Skeletal muscle cell (primary cell): ENCODE measurements at regions not wholly inside any gene's neighbourhood (a gene's known extent, or its start where the extent isn't known, plus 50 kb on each side); places are given as distances from the start of the nearest gene placed in this dataset.
A peak's percentile ranks its signal among the peaks of the same experiment; 100 is the strongest.

Source experiments
- DNase-seq: peaks from one replicate; pipeline ENCODE4 v3.0.0-alpha.2; 2010; ENCODE audit warnings: low read depth
- H3K4me3 ChIP-seq: 2 replicates; pipeline ENCODE4 v1.5.1; 2011; ENCODE audit warnings: low read depth, mild to moderate bottlenecking, control low read depth, low read length, moderate library complexity

- peak overlapping the region; percentile 49 for H3K4me3 ChIP-seq
- peak; percentile 7 for DNase-seq
These were observed 296.8 kb downstream of the PARP8 start for GRCh38 chr5:50962934-50963872.

DNA sequence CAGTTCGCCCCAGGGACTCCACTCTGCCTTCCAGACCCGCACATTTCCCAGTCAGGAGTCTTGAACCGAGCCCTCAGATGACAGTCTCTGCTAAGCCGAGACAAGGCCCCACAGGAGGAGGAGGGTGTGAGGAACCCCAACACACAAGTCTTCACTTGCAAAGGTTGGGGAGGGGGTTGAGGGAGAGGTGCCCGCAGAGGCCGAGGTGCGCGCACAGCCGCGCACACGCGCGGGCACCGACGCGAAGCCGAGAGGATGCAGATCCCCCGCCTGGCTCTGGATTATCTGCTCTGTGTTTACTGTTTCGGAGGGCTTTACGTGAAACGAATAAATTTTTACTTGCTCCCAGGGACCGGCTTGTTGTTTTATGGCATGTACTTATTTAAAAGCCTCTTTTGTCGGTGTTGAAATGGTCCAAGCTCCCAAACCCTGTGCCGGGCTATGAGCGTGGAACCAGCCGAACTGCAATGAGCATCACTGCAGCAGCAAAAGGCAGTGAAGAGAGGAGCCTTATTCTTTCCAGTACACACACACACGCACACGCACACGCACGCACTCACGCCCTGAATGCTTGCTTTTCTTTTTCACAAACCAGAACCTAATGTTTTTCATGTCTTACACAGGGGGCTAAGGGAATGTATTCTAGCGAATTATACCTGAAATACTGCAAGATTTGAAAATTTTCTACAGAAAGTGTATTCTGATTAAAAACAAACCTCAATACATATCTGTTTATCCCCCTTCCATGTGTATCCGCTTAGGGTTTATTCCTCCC lies 297.7 kb downstream of the PARP8 start:
- H3K4me3 ChIP-seq, result no peak overlapping the region
- DNase-seq, result no peak

DNA sequence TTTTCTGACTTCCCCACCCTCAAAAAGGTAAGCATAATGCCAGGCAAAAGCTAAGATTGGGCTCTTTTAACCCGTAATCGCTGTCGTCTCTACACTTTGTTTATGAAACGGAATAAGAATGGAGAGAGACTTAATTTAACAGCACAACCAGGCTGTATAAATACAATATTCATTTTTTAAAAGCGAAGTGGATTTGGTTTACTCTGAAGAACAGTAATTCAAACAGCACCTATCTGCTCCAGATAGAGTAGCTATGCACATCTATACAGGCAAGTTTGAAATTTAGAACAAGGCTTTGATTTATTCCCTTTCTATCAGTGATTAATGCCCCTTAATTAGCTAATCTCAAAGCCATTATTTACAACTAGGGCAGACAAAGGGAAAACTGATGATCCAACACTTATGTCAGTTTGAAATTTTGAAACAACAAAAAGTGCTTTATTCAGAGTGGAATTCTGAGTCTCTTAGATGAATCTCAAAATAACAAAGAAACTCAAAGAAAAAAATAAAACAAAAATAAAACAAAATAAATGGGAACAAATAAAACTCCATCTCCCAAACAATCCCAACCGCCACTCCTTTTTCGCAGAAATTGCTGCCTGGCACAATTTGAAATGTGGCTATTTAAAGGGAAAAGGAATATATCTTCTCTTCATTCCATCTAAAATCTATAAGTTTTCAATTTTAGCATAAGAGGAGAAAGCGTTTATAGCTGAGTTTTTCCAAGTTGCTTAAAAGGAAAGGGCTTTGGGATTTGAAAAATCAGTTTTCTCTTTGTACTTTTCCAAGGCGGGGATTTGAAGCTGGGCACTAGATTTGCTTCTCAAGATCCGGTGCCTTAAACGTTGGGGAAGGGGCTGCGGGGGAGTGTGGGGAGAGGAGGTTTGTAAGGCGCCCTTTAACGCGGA lies 298.6 kb downstream of the PARP8 start:
- no peak overlapping the region for H3K4me3 ChIP-seq

GRCh38 chr5:50965654-50966375 lies 299.4 kb downstream of the PARP8 start:
- DNase-seq, result no peak
- no peak overlapping the region for H3K4me3 ChIP-seq

More for the DNA sequence above, 298.6 kb downstream of the PARP8 start:
- no peak for DNase-seq

DNA sequence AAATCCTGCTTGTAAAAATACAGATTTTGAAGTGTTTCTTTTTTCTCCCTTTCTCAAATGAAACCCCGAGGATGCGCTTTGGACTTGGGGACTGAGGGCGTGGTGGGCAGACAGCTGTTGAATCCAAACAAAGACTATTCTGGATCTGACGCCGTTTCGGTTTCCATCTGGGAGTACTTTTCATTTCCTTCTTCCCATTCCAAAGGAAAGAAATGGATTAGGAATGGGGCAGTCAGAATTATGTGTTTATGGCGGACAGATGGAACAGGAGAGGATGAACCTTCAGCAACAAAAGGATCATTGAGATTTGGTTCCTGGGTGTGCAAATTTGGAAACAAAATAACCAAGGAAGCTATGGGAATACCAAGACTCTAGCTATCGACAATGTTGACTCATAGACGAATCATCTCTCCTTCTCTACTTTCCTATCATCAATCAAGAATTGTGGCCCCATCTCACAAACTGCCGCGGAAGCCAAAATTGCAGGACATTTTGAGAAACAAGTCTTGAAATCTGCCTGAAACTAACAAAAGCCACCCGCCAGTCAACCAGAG lies 300.6 kb downstream of the PARP8 start:
- DNase-seq, result no peak
- H3K4me3 ChIP-seq, result no peak overlapping the region

- no peak for DNase-seq
- H3K4me3 ChIP-seq, result peak overlapping the region; percentile 10
These were observed 301.3 kb downstream of the PARP8 start for GRCh38 chr5:50967563-50968355.

- no peak for DNase-seq
- peak overlapping the region; percentile 22 for H3K4me3 ChIP-seq
These were observed 302.1 kb downstream of the PARP8 start for GRCh38 chr5:50968356-50969149.

- H3K4me3 ChIP-seq, result peak overlapping the region; percentile 22
- no peak for DNase-seq
These were observed 303.0 kb downstream of the PARP8 start for GRCh38 chr5:50969151-50970031.

- no peak overlapping the region for H3K4me3 ChIP-seq
- no peak for DNase-seq
These were observed 309.4 kb downstream of the PARP8 start for GRCh38 chr5:50975840-50976239.

- DNase-seq, result no peak
- H3K4me3 ChIP-seq, result no peak overlapping the region
These were observed 312.5 kb downstream of the PARP8 start for GRCh38 chr5:50978924-50979323.

DNA sequence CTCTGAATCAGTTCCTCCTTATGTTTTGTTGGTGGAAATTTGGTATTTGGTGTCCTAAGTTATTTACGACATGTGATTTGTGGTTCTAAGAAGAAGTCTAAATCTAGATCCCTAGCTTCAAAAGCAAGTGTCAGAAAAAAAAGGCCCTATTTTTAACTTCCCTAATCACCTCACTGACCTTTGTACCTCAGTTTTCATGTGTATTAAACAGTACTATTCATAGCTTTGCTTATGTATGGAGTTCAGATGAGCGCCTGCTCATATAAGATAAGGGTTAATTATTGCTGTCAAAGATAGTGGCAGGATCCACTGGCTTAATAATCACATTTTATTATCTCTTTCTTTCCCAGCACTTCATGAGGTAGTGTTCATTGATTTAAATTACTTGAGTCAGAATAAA lies 318.2 kb downstream of the PARP8 start:
- DNase-seq, result no peak
- H3K4me3 ChIP-seq, result no peak overlapping the region

DNA sequence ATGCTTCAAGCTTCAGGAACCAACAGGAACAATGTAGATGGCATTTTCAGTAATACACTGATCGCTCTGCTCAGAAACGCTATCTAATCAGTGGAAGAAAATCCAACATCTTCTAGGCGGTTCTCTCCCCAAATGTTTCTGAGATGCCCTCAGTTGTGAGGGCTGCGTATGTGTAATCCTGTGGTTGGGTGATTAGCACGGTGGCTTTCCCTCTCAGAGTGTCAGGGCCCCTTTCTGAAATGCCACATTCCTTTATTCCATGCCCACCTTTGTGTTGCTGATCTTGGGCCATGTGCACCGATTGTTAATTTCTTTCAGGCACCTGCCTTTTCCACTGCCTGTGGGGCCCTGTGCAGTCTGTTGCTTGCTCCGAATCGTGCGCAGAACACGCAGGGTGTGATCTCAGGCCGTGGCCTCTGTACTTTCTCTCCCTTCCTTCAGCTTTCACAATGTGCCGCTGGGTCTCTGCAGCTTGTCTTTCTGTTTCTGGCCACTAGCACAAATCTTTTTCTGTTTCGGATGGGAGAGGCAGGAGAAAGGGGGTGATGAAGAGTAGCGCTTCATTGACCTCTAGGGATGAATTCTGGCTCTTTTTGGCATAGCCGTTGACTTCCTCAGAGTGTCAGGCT lies 324.0 kb downstream of the PARP8 start:
- DNase-seq, result no peak
- no peak overlapping the region for H3K4me3 ChIP-seq

- H3K4me3 ChIP-seq, result no peak overlapping the region
- DNase-seq, result no peak
These were observed 329.0 kb downstream of the PARP8 start for GRCh38 chr5:50995285-50995942.

GRCh38 chr5:51001227-51001923 lies 334.9 kb downstream of the PARP8 start:
- no peak overlapping the region for H3K4me3 ChIP-seq

GRCh38 chr5:51002368-51002767 lies 335.9 kb downstream of the PARP8 start:
- no peak for DNase-seq
- no peak overlapping the region for H3K4me3 ChIP-seq

More at GRCh38 chr5:51001227-51001923, 334.9 kb downstream of the PARP8 start:
- DNase-seq, result no peak
